ENCODE measurements at regions not wholly inside any gene's neighbourhood (a gene's known extent, or its start where the extent isn't known, plus 50 kb on each side); places are given as distances from the start of the nearest gene placed in this dataset.

GRCh38 chr7:32360127-32360526 is 130.1 kb downstream of the LSM5 start:
- no peak for DNase-seq (ENCODE audit: low spot score)
- Histone ChIP-seq H3K9me3 (ENCODE audit: control insufficient read depth in 4 of 4, low read length in 3 of 4) (peaks cover 0 to 3% (median 0%) of the 10 kb centered on the region in 4 donors), H3K27me3 (ENCODE audit: control insufficient read depth in 4 of 4, insufficient read depth in 4 of 4, low read length in 3 of 4) (peaks cover 0 to 4% (median 1%) of the 10 kb centered on the region in 4 donors), H3K4me1 (ENCODE audit: control insufficient read depth in 4 of 4, insufficient read depth in 4 of 4, low read length in 3 of 4) (no peaks in the 10 kb centered on the region), H3K9ac (ENCODE audit: low read depth in 1 of 2, low read length in 2 of 2) (no peak overlapping the region), H3K4me3 (ENCODE audit: low read depth in 1 of 3, low read length in 3 of 3) (no peak overlapping the region), H3K36me3 (ENCODE audit: control insufficient read depth in 4 of 4, insufficient read depth in 3 of 4, low read depth in 1 of 4, low read length in 3 of 4) (no peaks in the 10 kb centered on the region), H3K27ac (ENCODE audit: low read depth in 1 of 2, low read length in 2 of 2) (no peak overlapping the region)
- TF ChIP-seq HNF4A (conservative IDR thresholded peaks at IDR 0.05) (no peak), TAF1 (conservative IDR thresholded peaks at IDR 0.05) (no peak), JUND (IDR thresholded peaks at IDR 0.05) (no peak), FOXA1 (IDR thresholded peaks at IDR 0.05) (no peak), HNF4G (IDR thresholded peaks at IDR 0.05) (no peak), SP1 (IDR thresholded peaks at IDR 0.05) (no peak), MAX (IDR thresholded peaks at IDR 0.05) (no peak), YY1 (IDR thresholded peaks at IDR 0.05) (no peak), RAD21 (IDR thresholded peaks at IDR 0.05) (no peak), FOXA2 (IDR thresholded peaks at IDR 0.05) (no peak), GABPA (IDR thresholded peaks at IDR 0.05 in 1 of 2, conservative IDR thresholded peaks at IDR 0.05 in 1 of 2) (no peak), EGR1 (IDR thresholded peaks at IDR 0.05; ENCODE audit: low read depth in 2 of 2) (no peak), NR2F2 (IDR thresholded peaks at IDR 0.05) (no peak), RXRA (IDR thresholded peaks at IDR 0.05) (no peak)
- TF ChIP-seq, protein P1, sequence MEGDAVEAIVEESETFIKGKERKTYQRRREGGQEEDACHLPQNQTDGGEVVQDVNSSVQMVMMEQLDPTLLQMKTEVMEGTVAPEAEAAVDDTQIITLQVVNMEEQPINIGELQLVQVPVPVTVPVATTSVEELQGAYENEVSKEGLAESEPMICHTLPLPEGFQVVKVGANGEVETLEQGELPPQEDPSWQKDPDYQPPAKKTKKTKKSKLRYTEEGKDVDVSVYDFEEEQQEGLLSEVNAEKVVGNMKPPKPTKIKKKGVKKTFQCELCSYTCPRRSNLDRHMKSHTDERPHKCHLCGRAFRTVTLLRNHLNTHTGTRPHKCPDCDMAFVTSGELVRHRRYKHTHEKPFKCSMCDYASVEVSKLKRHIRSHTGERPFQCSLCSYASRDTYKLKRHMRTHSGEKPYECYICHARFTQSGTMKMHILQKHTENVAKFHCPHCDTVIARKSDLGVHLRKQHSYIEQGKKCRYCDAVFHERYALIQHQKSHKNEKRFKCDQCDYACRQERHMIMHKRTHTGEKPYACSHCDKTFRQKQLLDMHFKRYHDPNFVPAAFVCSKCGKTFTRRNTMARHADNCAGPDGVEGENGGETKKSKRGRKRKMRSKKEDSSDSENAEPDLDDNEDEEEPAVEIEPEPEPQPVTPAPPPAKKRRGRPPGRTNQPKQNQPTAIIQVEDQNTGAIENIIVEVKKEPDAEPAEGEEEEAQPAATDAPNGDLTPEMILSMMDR (IDR thresholded peaks at IDR 0.05; ENCODE audit: low read depth, low read length, missing input control) = no peak
- TF ChIP-seq, protein P2, sequence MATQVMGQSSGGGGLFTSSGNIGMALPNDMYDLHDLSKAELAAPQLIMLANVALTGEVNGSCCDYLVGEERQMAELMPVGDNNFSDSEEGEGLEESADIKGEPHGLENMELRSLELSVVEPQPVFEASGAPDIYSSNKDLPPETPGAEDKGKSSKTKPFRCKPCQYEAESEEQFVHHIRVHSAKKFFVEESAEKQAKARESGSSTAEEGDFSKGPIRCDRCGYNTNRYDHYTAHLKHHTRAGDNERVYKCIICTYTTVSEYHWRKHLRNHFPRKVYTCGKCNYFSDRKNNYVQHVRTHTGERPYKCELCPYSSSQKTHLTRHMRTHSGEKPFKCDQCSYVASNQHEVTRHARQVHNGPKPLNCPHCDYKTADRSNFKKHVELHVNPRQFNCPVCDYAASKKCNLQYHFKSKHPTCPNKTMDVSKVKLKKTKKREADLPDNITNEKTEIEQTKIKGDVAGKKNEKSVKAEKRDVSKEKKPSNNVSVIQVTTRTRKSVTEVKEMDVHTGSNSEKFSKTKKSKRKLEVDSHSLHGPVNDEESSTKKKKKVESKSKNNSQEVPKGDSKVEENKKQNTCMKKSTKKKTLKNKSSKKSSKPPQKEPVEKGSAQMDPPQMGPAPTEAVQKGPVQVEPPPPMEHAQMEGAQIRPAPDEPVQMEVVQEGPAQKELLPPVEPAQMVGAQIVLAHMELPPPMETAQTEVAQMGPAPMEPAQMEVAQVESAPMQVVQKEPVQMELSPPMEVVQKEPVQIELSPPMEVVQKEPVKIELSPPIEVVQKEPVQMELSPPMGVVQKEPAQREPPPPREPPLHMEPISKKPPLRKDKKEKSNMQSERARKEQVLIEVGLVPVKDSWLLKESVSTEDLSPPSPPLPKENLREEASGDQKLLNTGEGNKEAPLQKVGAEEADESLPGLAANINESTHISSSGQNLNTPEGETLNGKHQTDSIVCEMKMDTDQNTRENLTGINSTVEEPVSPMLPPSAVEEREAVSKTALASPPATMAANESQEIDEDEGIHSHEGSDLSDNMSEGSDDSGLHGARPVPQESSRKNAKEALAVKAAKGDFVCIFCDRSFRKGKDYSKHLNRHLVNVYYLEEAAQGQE (IDR thresholded peaks at IDR 0.05) = no peak
- TF ChIP-seq, protein P3, sequence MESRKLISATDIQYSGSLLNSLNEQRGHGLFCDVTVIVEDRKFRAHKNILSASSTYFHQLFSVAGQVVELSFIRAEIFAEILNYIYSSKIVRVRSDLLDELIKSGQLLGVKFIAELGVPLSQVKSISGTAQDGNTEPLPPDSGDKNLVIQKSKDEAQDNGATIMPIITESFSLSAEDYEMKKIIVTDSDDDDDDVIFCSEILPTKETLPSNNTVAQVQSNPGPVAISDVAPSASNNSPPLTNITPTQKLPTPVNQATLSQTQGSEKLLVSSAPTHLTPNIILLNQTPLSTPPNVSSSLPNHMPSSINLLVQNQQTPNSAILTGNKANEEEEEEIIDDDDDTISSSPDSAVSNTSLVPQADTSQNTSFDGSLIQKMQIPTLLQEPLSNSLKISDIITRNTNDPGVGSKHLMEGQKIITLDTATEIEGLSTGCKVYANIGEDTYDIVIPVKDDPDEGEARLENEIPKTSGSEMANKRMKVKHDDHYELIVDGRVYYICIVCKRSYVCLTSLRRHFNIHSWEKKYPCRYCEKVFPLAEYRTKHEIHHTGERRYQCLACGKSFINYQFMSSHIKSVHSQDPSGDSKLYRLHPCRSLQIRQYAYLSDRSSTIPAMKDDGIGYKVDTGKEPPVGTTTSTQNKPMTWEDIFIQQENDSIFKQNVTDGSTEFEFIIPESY (IDR thresholded peaks at IDR 0.05) = no peak
- TF ChIP-seq, protein P4, sequence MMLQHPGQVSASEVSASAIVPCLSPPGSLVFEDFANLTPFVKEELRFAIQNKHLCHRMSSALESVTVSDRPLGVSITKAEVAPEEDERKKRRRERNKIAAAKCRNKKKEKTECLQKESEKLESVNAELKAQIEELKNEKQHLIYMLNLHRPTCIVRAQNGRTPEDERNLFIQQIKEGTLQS (IDR thresholded peaks at IDR 0.05) = no peak
- 90% methylated on average over 5 of the region's 5 CpGs for WGBS
